ENCODE measurements at regions not wholly inside any gene's neighbourhood (a gene's known extent, or its start where the extent isn't known, plus 50 kb on each side); places are given as distances from the start of the nearest gene placed in this dataset.

- no peaks in the 10 kb centered on the region for H3K9me3 ChIP-seq
- H3K27me3 ChIP-seq, result no peaks in the 10 kb centered on the region
- no peaks in the 10 kb centered on the region for H3K4me1 ChIP-seq
- no peak overlapping the region for H3K4me3 ChIP-seq
- DNase-seq (ENCODE audit: low spot score in 2 of 2), result no peak
- H3K36me3 ChIP-seq, result no peaks in the 10 kb centered on the region
- no peak for TF ChIP-seq POLR2A (IDR thresholded peaks at IDR 0.05)
- no peak for TF ChIP-seq POLR2AphosphoS5 (IDR thresholded peaks at IDR 0.05)
- no peak for TF ChIP-seq CTCF (IDR thresholded peaks at IDR 0.05)
- TF ChIP-seq EP300 (IDR thresholded peaks at IDR 0.05), result no peak
- H3K27ac ChIP-seq, result no peak overlapping the region
- 94% methylated on average over 1 of the region's 1 CpG for WGBS
These were observed 240.0 kb downstream of the RND3 start for GRCh38 chr2:150247481-150247880.

- Histone ChIP-seq H3K36me3 (no peaks in the 10 kb centered on the region), H3K4me3 (no peak overlapping the region), H3K27me3 (no peaks in the 10 kb centered on the region), H3K4me1 (no peaks in the 10 kb centered on the region), H3K27ac (no peak overlapping the region), H3K9me3 (no peaks in the 10 kb centered on the region)
- TF ChIP-seq CTCF (IDR thresholded peaks at IDR 0.05) (no peak), POLR2AphosphoS5 (IDR thresholded peaks at IDR 0.05) (no peak), EP300 (IDR thresholded peaks at IDR 0.05) (no peak), POLR2A (IDR thresholded peaks at IDR 0.05) (no peak)
- DNase-seq (ENCODE audit: low spot score in 2 of 2), result no peak
- WGBS, result 27% methylated on average over 7 of the region's 7 CpGs
These were observed 252.6 kb downstream of the RND3 start for GRCh38 chr2:150234787-150235446.

- Histone ChIP-seq H3K4me3 (no peak overlapping the region), H3K4me1 (no peaks in the 10 kb centered on the region), H3K9me3 (no peaks in the 10 kb centered on the region), H3K27me3 (no peaks in the 10 kb centered on the region), H3K36me3 (no peaks in the 10 kb centered on the region), H3K27ac (no peak overlapping the region)
- no peak for TF ChIP-seq POLR2AphosphoS5 (IDR thresholded peaks at IDR 0.05)
- no peak for TF ChIP-seq POLR2A (IDR thresholded peaks at IDR 0.05)
- TF ChIP-seq CTCF (IDR thresholded peaks at IDR 0.05), result no peak
- TF ChIP-seq EP300 (IDR thresholded peaks at IDR 0.05), result no peak
- DNase-seq (ENCODE audit: low spot score in 2 of 2), result no peak
These were observed 254.6 kb downstream of the RND3 start for GRCh38 chr2:150232871-150233270.

GRCh38 chr2:150232321-150232720 is 255.1 kb downstream of the RND3 start:
- Histone ChIP-seq H3K4me1 (no peaks in the 10 kb centered on the region), H3K27me3 (no peaks in the 10 kb centered on the region), H3K9me3 (no peaks in the 10 kb centered on the region), H3K4me3 (no peak overlapping the region), H3K36me3 (no peaks in the 10 kb centered on the region), H3K27ac (no peak overlapping the region)
- DNase-seq (ENCODE audit: low spot score in 2 of 2), result no peak
- TF ChIP-seq POLR2A (IDR thresholded peaks at IDR 0.05) (no peak), CTCF (IDR thresholded peaks at IDR 0.05) (no peak), EP300 (IDR thresholded peaks at IDR 0.05) (no peak), POLR2AphosphoS5 (IDR thresholded peaks at IDR 0.05) (no peak)
- WGBS, result 79% methylated on average over 1 of the region's 1 CpG

GRCh38 chr2:150230616-150231015 is 256.9 kb downstream of the RND3 start:
- no peak overlapping the region for H3K27ac ChIP-seq
- H3K27me3 ChIP-seq, result no peaks in the 10 kb centered on the region
- H3K9me3 ChIP-seq, result no peaks in the 10 kb centered on the region
- H3K36me3 ChIP-seq, result no peaks in the 10 kb centered on the region
- H3K4me3 ChIP-seq, result no peak overlapping the region
- TF ChIP-seq POLR2AphosphoS5 (IDR thresholded peaks at IDR 0.05), result no peak
- no peaks in the 10 kb centered on the region for H3K4me1 ChIP-seq
- WGBS, result 93% methylated on average over 1 of the region's 1 CpG
- DNase-seq (ENCODE audit: low spot score in 2 of 2), result no peak

GRCh38 chr2:150230004-150230403 is 257.5 kb downstream of the RND3 start:
- H3K4me1 ChIP-seq, result no peaks in the 10 kb centered on the region
- no peak overlapping the region for H3K27ac ChIP-seq
- H3K27me3 ChIP-seq, result no peaks in the 10 kb centered on the region
- H3K4me3 ChIP-seq, result no peak overlapping the region
- no peaks in the 10 kb centered on the region for H3K36me3 ChIP-seq
- DNase-seq (ENCODE audit: low spot score in 2 of 2), result no peak
- H3K9me3 ChIP-seq, result no peaks in the 10 kb centered on the region
- TF ChIP-seq POLR2AphosphoS5 (IDR thresholded peaks at IDR 0.05), result no peak
- no peak for TF ChIP-seq EP300 (IDR thresholded peaks at IDR 0.05)
- no peak for TF ChIP-seq CTCF (IDR thresholded peaks at IDR 0.05)
- TF ChIP-seq POLR2A (IDR thresholded peaks at IDR 0.05), result no peak
- 86% methylated on average over 1 of the region's 1 CpG for WGBS

All from suprapubic skin (tissue), 4 donors.